Gastrocnemius medialis (tissue), 4 donors: ENCODE measurements at regions not wholly inside any gene's neighbourhood (a gene's known extent, or its start where the extent isn't known, plus 50 kb on each side); places are given as distances from the start of the nearest gene placed in this dataset.

Experiments
- ATAC-seq, 2 donors: fragments of 150-250 bp; one replicate each; pipeline ENCODE4 v1.9.1; 2016
- DNase-seq, 2 donors: peaks; one replicate each; pipeline ENCODE4 v3.0.0-alpha.2; 2019
- H3K27ac ChIP-seq, 4 donors: fragments of 200-600 bp; sonication (generic); 1 replicate in 1 of 4; 2 replicates in 3 of 4; pipeline ENCODE4 v1.5.1; 2016 to 2018; ENCODE audit warnings: mild to moderate bottlenecking in 2 of 4, moderate library complexity in 1 of 4
- H3K27me3 ChIP-seq, 3 donors: fragments of 200-600 bp; sonication (generic) in 2 of 3; 1 replicate in 1 of 3; 2 replicates in 2 of 3; pipeline versions ENCODE4 v1.5.1 to v1.6.0; 2016 to 2019; ENCODE audit warnings: mild to moderate bottlenecking in 1 of 3, moderate library complexity in 1 of 3
- H3K36me3 ChIP-seq, 2 donors: fragments of 200-600 bp; sonication (generic) in 1 of 2; one replicate each; pipeline ENCODE4 v1.5.1; 2017 to 2018
- H3K4me1 ChIP-seq, 2 donors: fragments of 200-600 bp; sonication (generic) in 1 of 2; one replicate each; pipeline ENCODE4 v1.5.1; 2016 to 2017; ENCODE audit warnings: mild to moderate bottlenecking in 2 of 2
- H3K4me3 ChIP-seq, 4 donors: fragments of 200-600 bp; sonication (generic) in 3 of 4; 1 replicate in 1 of 4; 2 replicates in 3 of 4; pipeline ENCODE4 v1.5.1; 2016 to 2019; ENCODE audit warnings: mild to moderate bottlenecking in 2 of 4
- H3K9me3 ChIP-seq, 3 donors: fragments of 200-600 bp; sonication (generic) in 2 of 3; 1 replicate in 1 of 3; 2 replicates in 2 of 3; pipeline ENCODE4 v1.5.1; 2016 to 2019
- POLR2A ChIP-seq, 2 donors: fragments of 450-650 bp; IDR thresholded peaks; one replicate each; pipeline ENCODE4 v1.6.1; 2017; ENCODE audit warnings: antibody characterized with exemption in 2 of 2, mild to moderate bottlenecking in 2 of 2, moderate library complexity in 2 of 2
- in situ Hi-C, 4 donors: fragments of 200-750 bp; cut with MboI; loops; one replicate each; pipeline versions ENCODE4 v1.15.0 to v1.8.0; 2017; ENCODE audit warnings: low sequenced_read_pairs in 4 of 4
- intact Hi-C: fragments of 100-400 bp; cut with DNase I; formaldehyde crosslinking; loops from one replicate; pipeline ENCODE4 v1.15.1; 2023; ENCODE audit warnings: low total_unique reads
- TF ChIP-seq, protein P1 (sequence below), 5 experiments: fragments of 450-650 bp in 3 of 5; fragments of 200-600 bp in 2 of 5; sonication (generic) in 2 of 5; IDR thresholded peaks in 4 of 5; conservative IDR thresholded peaks in 1 of 5; 1 replicate in 4 of 5; 2 replicates in 1 of 5; pipeline ENCODE4 v1.5.1; 2016 to 2019; ENCODE audit warnings: antibody characterized with exemption in 5 of 5, mild to moderate bottlenecking in 3 of 5, moderate library complexity in 3 of 5

DNA sequence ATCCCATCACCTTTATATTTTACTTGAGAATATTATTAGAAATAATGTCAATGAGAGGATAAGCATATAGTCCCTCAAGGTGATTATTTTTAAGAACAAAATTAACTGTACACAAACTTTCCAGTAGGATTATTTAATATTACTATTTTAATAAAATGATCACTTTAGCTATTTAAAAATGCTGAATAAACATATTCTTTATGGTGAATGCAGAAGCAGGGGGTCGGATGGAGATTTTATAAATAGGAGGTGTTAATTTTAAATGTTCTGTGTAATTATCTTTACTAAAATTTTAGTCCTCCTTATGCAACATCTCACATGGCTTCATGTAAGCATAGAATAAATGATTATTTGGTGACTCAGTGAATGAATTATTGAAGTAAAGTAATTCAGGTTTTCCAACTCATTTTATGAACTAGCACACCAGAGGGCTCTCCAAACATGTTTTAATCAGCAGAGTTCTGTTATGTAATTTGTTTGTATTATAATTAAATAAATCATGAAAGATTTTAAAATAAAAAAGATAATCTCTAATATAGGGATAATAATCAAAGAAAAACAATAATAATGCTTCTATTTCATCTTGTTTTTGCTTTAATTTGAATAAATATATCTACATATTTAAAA, 1635.2 kb downstream of the EFNB2 start:
- DNase-seq (no peak), ATAC-seq (no peak)
- intact Hi-C loops: no loop called here
- no peaks in the 10 kb centered on the region for H3K9me3 ChIP-seq
- H3K36me3 ChIP-seq: no peaks in the 10 kb centered on the region
- in situ Hi-C loops: no loop called here
- H3K27ac ChIP-seq: no peak overlapping the region
- H3K4me3 ChIP-seq: no peak overlapping the region
- TF ChIP-seq POLR2A (IDR thresholded peaks at IDR 0.05): no peak
- TF ChIP-seq, protein P1, sequence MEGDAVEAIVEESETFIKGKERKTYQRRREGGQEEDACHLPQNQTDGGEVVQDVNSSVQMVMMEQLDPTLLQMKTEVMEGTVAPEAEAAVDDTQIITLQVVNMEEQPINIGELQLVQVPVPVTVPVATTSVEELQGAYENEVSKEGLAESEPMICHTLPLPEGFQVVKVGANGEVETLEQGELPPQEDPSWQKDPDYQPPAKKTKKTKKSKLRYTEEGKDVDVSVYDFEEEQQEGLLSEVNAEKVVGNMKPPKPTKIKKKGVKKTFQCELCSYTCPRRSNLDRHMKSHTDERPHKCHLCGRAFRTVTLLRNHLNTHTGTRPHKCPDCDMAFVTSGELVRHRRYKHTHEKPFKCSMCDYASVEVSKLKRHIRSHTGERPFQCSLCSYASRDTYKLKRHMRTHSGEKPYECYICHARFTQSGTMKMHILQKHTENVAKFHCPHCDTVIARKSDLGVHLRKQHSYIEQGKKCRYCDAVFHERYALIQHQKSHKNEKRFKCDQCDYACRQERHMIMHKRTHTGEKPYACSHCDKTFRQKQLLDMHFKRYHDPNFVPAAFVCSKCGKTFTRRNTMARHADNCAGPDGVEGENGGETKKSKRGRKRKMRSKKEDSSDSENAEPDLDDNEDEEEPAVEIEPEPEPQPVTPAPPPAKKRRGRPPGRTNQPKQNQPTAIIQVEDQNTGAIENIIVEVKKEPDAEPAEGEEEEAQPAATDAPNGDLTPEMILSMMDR (IDR thresholded peaks at IDR 0.05 in 4 of 5, conservative IDR thresholded peaks at IDR 0.05 in 1 of 5): no peak
- H3K4me1 ChIP-seq: no peaks in the 10 kb centered on the region
- no peaks in the 10 kb centered on the region for H3K27me3 ChIP-seq

DNA sequence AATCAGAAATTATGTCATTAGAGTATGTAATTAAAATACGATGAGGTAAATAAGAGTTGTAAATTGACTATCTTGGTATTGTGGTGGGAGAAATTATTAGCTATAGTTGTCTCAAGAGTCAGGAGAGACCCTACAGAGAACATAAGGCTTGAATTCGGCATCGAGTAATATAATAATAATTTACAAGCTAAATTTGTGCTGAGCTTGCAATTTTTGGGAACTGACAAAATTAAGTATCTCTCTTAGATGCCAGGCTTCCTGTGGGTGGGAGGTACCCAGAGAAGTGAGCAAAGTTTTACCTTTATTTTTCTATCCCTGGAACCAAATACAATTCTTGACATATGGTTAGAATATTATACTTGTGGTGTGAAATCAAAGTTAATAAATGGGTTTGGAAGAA, 1637.0 kb downstream of the EFNB2 start:
- ATAC-seq (no peak), DNase-seq (no peak)
- in situ Hi-C loops (no loop called here), intact Hi-C loops (no loop called here)
- no peak overlapping the region for H3K4me3 ChIP-seq
- no peaks in the 10 kb centered on the region for H3K36me3 ChIP-seq
- H3K9me3 ChIP-seq: no peaks in the 10 kb centered on the region
- no peaks in the 10 kb centered on the region for H3K27me3 ChIP-seq
- no peaks in the 10 kb centered on the region for H3K4me1 ChIP-seq
- no peak overlapping the region for H3K27ac ChIP-seq
- TF ChIP-seq, protein P1 (IDR thresholded peaks at IDR 0.05 in 4 of 5, conservative IDR thresholded peaks at IDR 0.05 in 1 of 5): no peak
- TF ChIP-seq POLR2A (IDR thresholded peaks at IDR 0.05): no peak

DNA sequence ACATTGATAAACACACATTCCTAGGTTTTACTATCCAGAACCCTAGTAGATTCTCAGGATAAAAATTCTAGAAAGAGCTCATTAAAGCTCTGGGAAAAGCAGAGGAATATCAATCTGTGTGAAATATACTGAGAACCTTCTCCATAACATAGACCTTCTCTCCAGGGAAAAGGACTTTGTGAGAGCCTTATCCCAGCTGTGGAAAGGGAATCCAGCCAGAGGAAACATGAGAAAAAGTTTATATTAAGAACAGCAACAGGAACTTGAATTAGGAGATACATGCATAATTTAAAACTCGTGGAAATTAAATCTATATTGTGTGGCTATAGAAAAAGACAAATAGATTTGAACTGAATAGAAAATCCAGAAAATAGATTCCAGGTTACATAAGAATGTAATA, 1639.9 kb downstream of the EFNB2 start:
- TF ChIP-seq POLR2A (IDR thresholded peaks at IDR 0.05): no peak
- TF ChIP-seq, protein P1 (IDR thresholded peaks at IDR 0.05 in 4 of 5, conservative IDR thresholded peaks at IDR 0.05 in 1 of 5): no peak
- no peak overlapping the region for H3K4me3 ChIP-seq
- in situ Hi-C loops (no loop called here), intact Hi-C loops (no loop called here)
- no peaks in the 10 kb centered on the region for H3K27me3 ChIP-seq
- DNase-seq (no peak), ATAC-seq (no peak)
- no peaks in the 10 kb centered on the region for H3K36me3 ChIP-seq
- no peak overlapping the region for H3K27ac ChIP-seq
- no peaks in the 10 kb centered on the region for H3K9me3 ChIP-seq
- H3K4me1 ChIP-seq: no peaks in the 10 kb centered on the region

DNA sequence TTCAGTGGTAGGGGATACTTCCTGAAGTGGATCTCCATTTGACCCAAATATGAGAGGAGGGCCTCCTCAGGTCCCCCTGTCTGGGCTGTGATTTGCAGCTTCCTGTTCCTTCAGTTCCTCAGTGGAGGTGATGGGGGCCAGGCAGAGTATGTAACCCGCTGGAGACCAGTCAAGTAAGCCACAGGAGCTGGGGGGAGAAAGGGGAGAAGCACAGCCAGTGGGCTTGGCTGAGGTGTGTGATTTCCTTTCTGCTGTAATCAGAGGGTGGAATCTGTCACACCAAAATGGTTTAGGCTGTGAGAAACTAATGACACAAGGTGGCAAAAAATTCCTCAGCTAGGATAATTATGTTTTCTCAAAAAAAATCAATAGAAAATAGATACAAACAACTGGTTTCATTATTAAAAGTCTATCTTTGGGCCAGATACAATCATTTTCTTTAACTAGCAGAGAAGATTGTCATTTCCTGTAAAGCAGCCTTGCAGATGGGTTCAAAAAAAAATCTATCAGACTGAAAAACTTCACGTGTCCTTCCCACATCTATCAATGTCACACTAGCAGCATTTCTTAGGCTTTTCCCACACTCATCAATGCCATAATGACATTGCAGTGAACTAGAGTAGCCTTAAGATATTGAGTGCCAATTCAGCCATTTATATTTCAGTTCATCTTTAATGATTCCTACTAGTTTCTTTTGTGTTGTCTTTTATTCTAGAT, 1660.3 kb downstream of the EFNB2 start:
- no peak overlapping the region for H3K27ac ChIP-seq
- H3K4me3 ChIP-seq: no peak overlapping the region
- in situ Hi-C loops (no loop called here), intact Hi-C loops (no loop called here)
- TF ChIP-seq, protein P1 (IDR thresholded peaks at IDR 0.05 in 4 of 5, conservative IDR thresholded peaks at IDR 0.05 in 1 of 5): no peak
- TF ChIP-seq POLR2A (IDR thresholded peaks at IDR 0.05): no peak
- no peaks in the 10 kb centered on the region for H3K36me3 ChIP-seq
- H3K9me3 ChIP-seq: no peaks in the 10 kb centered on the region
- DNase-seq: no peak
- no peaks in the 10 kb centered on the region for H3K4me1 ChIP-seq
- no peak for ATAC-seq
- no peaks in the 10 kb centered on the region for H3K27me3 ChIP-seq
